CD14-positive monocyte (primary cell): ENCODE measurements at regions not wholly inside any gene's neighbourhood (a gene's known extent, or its start where the extent isn't known, plus 50 kb on each side); places are given as distances from the start of the nearest gene placed in this dataset.

ENCODE experiments used
- DNase-seq, 3 donors: peaks; one replicate each; pipeline ENCODE4 v3.0.0-alpha.2; 2011 to 2022
- H2AFZ ChIP-seq: 2 replicates; pipeline ENCODE4 v1.6.0; 2012; ENCODE audit warnings: mild to moderate bottlenecking, low read depth, low read length, inconsistent platforms; ENCODE audit not compliant: insufficient read depth, poor library complexity, severe bottlenecking
- H3K27ac ChIP-seq, 2 donors: 1 replicate in 1 of 2; 2 replicates in 1 of 2; pipeline ENCODE4 v1.5.1; 2012 to 2013; ENCODE audit warnings: low read length in 2 of 2, control low read depth in 1 of 2, inconsistent platforms in 1 of 2, low read depth in 1 of 2, mild to moderate bottlenecking in 1 of 2
- H3K27me3 ChIP-seq, 2 donors: one replicate each; pipeline versions ENCODE4 v1.6.0 to v1.6.1; 2011 to 2013; ENCODE audit warnings: low read length in 2 of 2; ENCODE audit not compliant: control insufficient read depth in 2 of 2, insufficient read depth in 2 of 2
- H3K36me3 ChIP-seq, 2 donors: replicated peaks in 1 of 2; 1 replicate in 1 of 2; 2 replicates in 1 of 2; pipeline versions ENCODE4 v1.5.1 to v1.6.1; 2012 to 2013; ENCODE audit warnings: low read length in 2 of 2, control low read depth in 1 of 2, inconsistent platforms in 1 of 2, mild to moderate bottlenecking in 1 of 2; ENCODE audit not compliant: insufficient read depth in 2 of 2, control insufficient read depth in 1 of 2
- H3K4me1 ChIP-seq, 2 donors: 1 replicate in 1 of 2; 2 replicates in 1 of 2; pipeline versions ENCODE4 v1.5.1 to v1.6.1; 2012 to 2013; ENCODE audit warnings: low read length in 2 of 2, control low read depth in 1 of 2, inconsistent platforms in 1 of 2, mild to moderate bottlenecking in 1 of 2, moderate library complexity in 1 of 2; ENCODE audit not compliant: insufficient read depth in 2 of 2, control insufficient read depth in 1 of 2
- H3K4me2 ChIP-seq: replicated peaks from 2 replicates; pipeline ENCODE3; 2012; ENCODE audit warnings: low read length, moderate library complexity, mild to moderate bottlenecking; ENCODE audit not compliant: poor library complexity, severe bottlenecking; ENCODE audit errors: extremely low read depth
- H3K4me3 ChIP-seq, 3 experiments: fragments of 200-600 bp in 1 of 3; sonication (generic) in 1 of 3; replicated peaks in 1 of 3; 1 replicate in 2 of 3; 2 replicates in 1 of 3; pipeline ENCODE4 v1.5.1; 2011 to 2013; ENCODE audit warnings: low read length in 3 of 3, mild to moderate bottlenecking in 3 of 3, control low read depth in 2 of 3, low read depth in 2 of 3, inconsistent platforms in 1 of 3, moderate library complexity in 1 of 3
- H3K79me2 ChIP-seq: 2 replicates; pipeline ENCODE4 v1.6.0; 2012; ENCODE audit warnings: mild to moderate bottlenecking, control low read depth, inconsistent platforms, low read length, moderate library complexity; ENCODE audit not compliant: insufficient read depth
- H3K9ac ChIP-seq: 2 replicates; pipeline ENCODE4 v1.6.0; 2017; ENCODE audit warnings: low read length, mild to moderate bottlenecking; ENCODE audit not compliant: insufficient read depth, poor library complexity, severe bottlenecking
- H3K9me3 ChIP-seq, 2 donors: replicated peaks in 1 of 2; 1 replicate in 1 of 2; 2 replicates in 1 of 2; pipeline versions ENCODE4 v1.5.1 to v1.6.1; 2012 to 2013; ENCODE audit warnings: low read length in 2 of 2, control low read depth in 1 of 2; ENCODE audit not compliant: control insufficient read depth in 1 of 2, insufficient read depth in 1 of 2
- H4K20me1 ChIP-seq: 2 replicates; pipeline ENCODE4 v1.6.0; 2012; ENCODE audit warnings: mild to moderate bottlenecking, low read length, control low read depth, moderate library complexity; ENCODE audit not compliant: insufficient read depth
- H3K27ac Mint-ChIP-seq, 7 donors: one replicate each; pipeline ENCODE4 v1.8.0; 2020; ENCODE audit warnings: mild to moderate bottlenecking in 7 of 7, mixed read lengths in 7 of 7, moderate library complexity in 6 of 7, inconsistent platforms in 2 of 7
- H3K27me3 Mint-ChIP-seq, 3 donors: one replicate each; pipeline ENCODE4 v1.8.0; 2021 to 2022; ENCODE audit warnings: low read depth in 3 of 3, mild to moderate bottlenecking in 3 of 3, mixed read lengths in 3 of 3, moderate library complexity in 3 of 3, inconsistent platforms in 1 of 3
- H3K36me3 Mint-ChIP-seq, 2 donors: one replicate each; pipeline ENCODE4 v1.8.0; 2020; ENCODE audit warnings: mixed read lengths in 2 of 2, inconsistent platforms in 1 of 2, mild to moderate bottlenecking in 1 of 2
- H3K4me1 Mint-ChIP-seq: one replicate; pipeline ENCODE4 v1.8.0; 2020; ENCODE audit warnings: mild to moderate bottlenecking, mixed read lengths
- H3K4me3 Mint-ChIP-seq, 2 donors: one replicate each; pipeline ENCODE4 v1.8.0; 2020; ENCODE audit warnings: mild to moderate bottlenecking in 2 of 2, mixed read lengths in 2 of 2, moderate library complexity in 1 of 2
- H3K9me3 Mint-ChIP-seq, 7 donors: one replicate each; pipeline ENCODE4 v1.8.0; 2020 to 2022; ENCODE audit warnings: mixed read lengths in 7 of 7, mild to moderate bottlenecking in 6 of 7, moderate library complexity in 6 of 7, inconsistent platforms in 2 of 7
- WGBS: methylation state at CpG from one replicate; pipeline ENCODE4 v1.1.5; 2013; ENCODE audit warnings: missing lambda C conversion rate; ENCODE audit not compliant: insufficient coverage; 5-methylcytosine and 5-hydroxymethylcytosine counted together
- intact Hi-C, 2 donors: fragments of 100-400 bp; cut with micrococcal nuclease; formaldehyde crosslinking; loops; one replicate each; pipeline versions ENCODE4 v1.15.0 to v1.15.1; 2023
- TF ChIP-seq, protein P1 (sequence below): fragments of 200-600 bp; IDR thresholded peaks from one replicate; pipeline ENCODE4 v1.8.0; 2022; ENCODE audit warnings: antibody characterized with exemption, mild to moderate bottlenecking

DNA sequence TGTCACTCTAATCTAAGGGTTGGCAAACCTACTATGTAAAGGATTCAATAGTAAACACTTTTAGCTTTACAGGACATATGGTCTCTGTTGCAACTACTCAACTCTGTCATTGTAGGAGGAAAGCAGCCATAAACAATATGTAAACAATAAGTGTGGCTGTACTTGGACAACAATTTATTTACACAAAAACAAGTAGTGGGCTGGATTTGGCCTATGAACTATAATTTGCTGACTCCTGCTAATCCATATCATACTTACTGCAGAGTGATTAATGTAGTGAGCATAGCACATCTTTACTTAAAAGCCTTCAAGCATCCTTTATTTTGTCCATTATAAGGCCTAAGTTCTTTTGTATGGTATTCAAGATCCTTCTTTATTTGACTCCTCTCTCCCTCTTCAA lies 441.9 kb downstream of the ZIC1 start:
- H4K20me1 ChIP-seq = no peaks in the 10 kb centered on the region
- intact Hi-C loops = no loop called here
- no peak for DNase-seq
- no peak overlapping the region for H3K9ac ChIP-seq
- no peak overlapping the region for H3K27ac Mint-ChIP-seq
- H3K4me3 ChIP-seq = no peak overlapping the region
- no peak overlapping the region for H2AFZ ChIP-seq
- H3K27ac ChIP-seq = no peak overlapping the region
- H3K4me1 Mint-ChIP-seq = no peaks in the 10 kb centered on the region
- no peaks in the 10 kb centered on the region for H3K36me3 ChIP-seq
- H3K4me1 ChIP-seq = no peaks in the 10 kb centered on the region
- peaks cover 0 to 2% (median 0%) of the 10 kb centered on the region in 7 donors for H3K9me3 Mint-ChIP-seq
- no peaks in the 10 kb centered on the region for H3K9me3 ChIP-seq
- H3K36me3 Mint-ChIP-seq = no peaks in the 10 kb centered on the region
- TF ChIP-seq, protein P1, sequence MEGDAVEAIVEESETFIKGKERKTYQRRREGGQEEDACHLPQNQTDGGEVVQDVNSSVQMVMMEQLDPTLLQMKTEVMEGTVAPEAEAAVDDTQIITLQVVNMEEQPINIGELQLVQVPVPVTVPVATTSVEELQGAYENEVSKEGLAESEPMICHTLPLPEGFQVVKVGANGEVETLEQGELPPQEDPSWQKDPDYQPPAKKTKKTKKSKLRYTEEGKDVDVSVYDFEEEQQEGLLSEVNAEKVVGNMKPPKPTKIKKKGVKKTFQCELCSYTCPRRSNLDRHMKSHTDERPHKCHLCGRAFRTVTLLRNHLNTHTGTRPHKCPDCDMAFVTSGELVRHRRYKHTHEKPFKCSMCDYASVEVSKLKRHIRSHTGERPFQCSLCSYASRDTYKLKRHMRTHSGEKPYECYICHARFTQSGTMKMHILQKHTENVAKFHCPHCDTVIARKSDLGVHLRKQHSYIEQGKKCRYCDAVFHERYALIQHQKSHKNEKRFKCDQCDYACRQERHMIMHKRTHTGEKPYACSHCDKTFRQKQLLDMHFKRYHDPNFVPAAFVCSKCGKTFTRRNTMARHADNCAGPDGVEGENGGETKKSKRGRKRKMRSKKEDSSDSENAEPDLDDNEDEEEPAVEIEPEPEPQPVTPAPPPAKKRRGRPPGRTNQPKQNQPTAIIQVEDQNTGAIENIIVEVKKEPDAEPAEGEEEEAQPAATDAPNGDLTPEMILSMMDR = no peak
- H3K27me3 Mint-ChIP-seq = no peaks in the 10 kb centered on the region
- no peak overlapping the region for H3K4me3 Mint-ChIP-seq
- H3K27me3 ChIP-seq = no peaks in the 10 kb centered on the region
- H3K4me2 ChIP-seq = no peak overlapping the region
- no peaks in the 10 kb centered on the region for H3K79me2 ChIP-seq

DNA sequence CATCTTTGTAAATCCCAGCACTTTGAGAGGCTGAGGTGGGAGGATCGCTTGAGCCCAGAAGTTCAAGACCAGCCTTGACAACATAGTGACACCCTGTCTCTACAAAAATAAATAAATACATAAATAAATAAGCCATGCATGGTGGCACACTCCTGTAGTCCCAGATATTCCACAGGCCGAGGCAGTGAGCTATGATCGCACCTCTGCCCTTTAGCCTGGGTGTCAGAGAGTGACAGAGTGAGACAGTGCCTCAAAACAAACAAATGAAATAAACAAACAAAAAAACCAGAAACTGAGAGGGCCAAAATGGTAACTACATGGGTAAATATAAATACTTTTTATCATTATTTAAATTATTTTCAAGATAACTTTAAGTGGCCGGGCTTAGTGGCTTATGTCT lies 445.4 kb downstream of the ZIC1 start:
- intact Hi-C loops = no loop called here
- no peaks in the 10 kb centered on the region for H3K79me2 ChIP-seq
- no peaks in the 10 kb centered on the region for H3K36me3 Mint-ChIP-seq
- no peaks in the 10 kb centered on the region for H3K4me1 ChIP-seq
- TF ChIP-seq, protein P1 = no peak
- H3K36me3 ChIP-seq = no peaks in the 10 kb centered on the region
- no peaks in the 10 kb centered on the region for H3K27me3 Mint-ChIP-seq
- H3K9me3 ChIP-seq = peaks cover 0 to 4% of the 10 kb centered on the region in 2 donors
- H4K20me1 ChIP-seq = no peaks in the 10 kb centered on the region
- no peak overlapping the region for H3K27ac ChIP-seq
- H3K27ac Mint-ChIP-seq = no peak overlapping the region
- H3K27me3 ChIP-seq = no peaks in the 10 kb centered on the region
- H3K9me3 Mint-ChIP-seq = peaks cover 0 to 7% (median 0%) of the 10 kb centered on the region in 7 donors
- H2AFZ ChIP-seq = no peak overlapping the region
- H3K4me3 Mint-ChIP-seq = no peak overlapping the region
- no peak for DNase-seq
- no peak overlapping the region for H3K4me3 ChIP-seq
- H3K4me1 Mint-ChIP-seq = no peaks in the 10 kb centered on the region
- H3K4me2 ChIP-seq = no peak overlapping the region
- WGBS = no CpG with 5 or more reads among the region's 4 CpGs
- no peak overlapping the region for H3K9ac ChIP-seq
